HCT116 (cell line): ENCODE measurements at regions not wholly inside any gene's neighbourhood (a gene's known extent, or its start where the extent isn't known, plus 50 kb on each side); places are given as distances from the start of the nearest gene placed in this dataset.
"Not testable (repeated sequence)": the region's sequence is repeated elsewhere in the genome, so short reads cannot be mapped to it uniquely, and the experiment has no call there.

Experiments used
- ATAC-seq: fragments of 200-7000 bp; cut with Tn5 transposase; 2 replicates; pipeline ENCODE4 v1.9.1; 2020; ENCODE audit warnings: mild to moderate bottlenecking, moderate library complexity
- BruUV-seq: library from RNA; stranded (reverse); fragments of 400-500 nt; replicated peaks from 2 replicates; lab custom pipeline; 2021; lab: Mats Ljungman, UMichigan
- CTCF ChIA-PET: fragments of 300-600 bp; sonication (Branson Sonifier 250); formaldehyde crosslinking; loops from one replicate; lab custom pipeline; 2021; ENCODE audit warnings: antibody characterized with exemption; lab: Charles Lee
- POLR2A ChIA-PET: fragments of 300-600, 350-600 bp; sonication (Branson Sonifier 250); formaldehyde crosslinking; loops from one replicate; lab custom pipeline; 2021; ENCODE audit warnings: antibody characterized with exemption; lab: Charles Lee
- RAD21 ChIA-PET, 2 experiments: fragments of 300-600 bp; sonication (Branson Sonifier 250); formaldehyde crosslinking; loops; one replicate each; lab custom pipeline; 2023; ENCODE audit warnings: low total read pairs in 2 of 2; ENCODE audit not compliant: uncharacterized antibody in 2 of 2, unreplicated experiment in 2 of 2, low non-redundant PET in 1 of 2; lab: Charles Lee
- DNase-seq: peaks from one replicate; pipeline ENCODE4 v3.0.0-alpha.2; 2010; ENCODE audit warnings: low read depth, low spot score
- H2AFZ ChIP-seq: fragments of 200-600 bp; shearing (Covaris generic), sonication (generic); 2 replicates; pipeline ENCODE4 v1.6.1; 2017; ENCODE audit warnings: low read depth, mixed run types, mixed read lengths, antibody characterized with exemption, low read length; ENCODE audit not compliant: poor library complexity, severe bottlenecking
- H3K27ac ChIP-seq: 2 replicates; pipeline ENCODE4 v1.5.1; 2012; ENCODE audit warnings: low read depth, low read length
- H3K27me3 ChIP-seq: fragments of 200-600 bp; sonication (generic); 2 replicates; pipeline ENCODE4 v1.6.1; 2016; ENCODE audit warnings: mixed run types, low read length, mixed read lengths; ENCODE audit not compliant: insufficient read depth
- H3K36me3 ChIP-seq, 2 experiments: fragments of 200-500 bp in 1 of 2; fragments of 200-600 bp in 1 of 2; sonication (Bioruptor generic) in 1 of 2; sonication (generic) in 1 of 2; 2 replicates each; pipeline versions ENCODE4 v1.5.1 to v1.6.1; 2014 to 2016; ENCODE audit warnings: low read length in 2 of 2, inconsistent platforms in 1 of 2, mixed read lengths in 1 of 2, mixed run types in 1 of 2; ENCODE audit not compliant: insufficient read depth in 2 of 2, control insufficient read depth in 1 of 2
- H3K4me1 ChIP-seq, 2 experiments: fragments of 200-600 bp in 1 of 2; sonication (generic) in 1 of 2; 2 replicates each; pipeline versions ENCODE4 v1.5.1 to v1.6.1; 2012 to 2017; ENCODE audit warnings: low read length in 2 of 2, inconsistent platforms in 1 of 2, mild to moderate bottlenecking in 1 of 2, mixed read lengths in 1 of 2, mixed run types in 1 of 2, moderate library complexity in 1 of 2; ENCODE audit not compliant: insufficient read depth in 2 of 2, control insufficient read depth in 1 of 2
- H3K4me2 ChIP-seq: fragments of 200-600 bp; sonication (generic); 2 replicates; pipeline ENCODE4 v1.6.1; 2017; ENCODE audit warnings: mixed run types, low read length, mixed read lengths
- H3K4me3 ChIP-seq, 2 experiments: fragments of 200-600 bp in 1 of 2; sonication (generic) in 1 of 2; replicated peaks in 1 of 2; 2 replicates each; pipeline ENCODE4 v1.5.1; 2011 to 2016; ENCODE audit warnings: low read length in 2 of 2, control low read depth in 1 of 2, low read depth in 1 of 2, mild to moderate bottlenecking in 1 of 2, mixed read lengths in 1 of 2, mixed run types in 1 of 2
- H3K79me2 ChIP-seq: fragments of 200-600 bp; sonication (generic); 2 replicates; pipeline ENCODE4 v1.6.1; 2017; ENCODE audit warnings: mild to moderate bottlenecking, mixed run types, low read length, moderate library complexity, mixed read lengths; ENCODE audit not compliant: insufficient read depth
- H3K9ac ChIP-seq: fragments of 200-600 bp; sonication (generic); 2 replicates; pipeline ENCODE4 v1.6.1; 2016; ENCODE audit warnings: low read length, mixed read lengths
- H3K9me2 ChIP-seq: fragments of 200-600 bp; sonication (generic), shearing (Covaris generic); 2 replicates; pipeline ENCODE4 v1.6.1; 2017; ENCODE audit warnings: mixed run types, mild to moderate bottlenecking, moderate library complexity; ENCODE audit not compliant: insufficient read depth
- H3K9me3 ChIP-seq, 2 experiments: fragments of 200-500 bp in 1 of 2; fragments of 200-600 bp in 1 of 2; sonication (Bioruptor generic) in 1 of 2; sonication (generic) in 1 of 2; 2 replicates each; pipeline ENCODE4 v1.6.1; 2014 to 2017; ENCODE audit warnings: low read length in 2 of 2, mixed read lengths in 2 of 2, inconsistent platforms in 1 of 2, low read depth in 1 of 2, mild to moderate bottlenecking in 1 of 2, mixed run types in 1 of 2, moderate library complexity in 1 of 2; ENCODE audit not compliant: control insufficient read depth in 1 of 2, insufficient read depth in 1 of 2
- H4K20me1 ChIP-seq: fragments of 200-600 bp; sonication (generic), shearing (Covaris generic); 2 replicates; pipeline ENCODE4 v1.6.1; 2017; ENCODE audit warnings: mixed run types, mild to moderate bottlenecking, moderate library complexity; ENCODE audit not compliant: insufficient read depth
- CEBPB ChIP-seq: IDR thresholded peaks from 2 replicates; pipeline ENCODE4 v1.6.1; 2012; ENCODE audit warnings: low read depth
- CTCF ChIP-seq, 3 experiments: fragments of 200-600 bp in 1 of 3; sonication (generic) in 1 of 3; IDR thresholded peaks in 2 of 3; conservative IDR thresholded peaks in 1 of 3; 2 replicates each; pipeline ENCODE4 v1.5.1; 2012 to 2017; ENCODE audit warnings: low read depth in 2 of 3, low read length in 2 of 3, antibody characterized with exemption in 1 of 3, borderline replicate concordance in 1 of 3, control low read depth in 1 of 3, mild to moderate bottlenecking in 1 of 3, mixed read lengths in 1 of 3, mixed run types in 1 of 3, moderate library complexity in 1 of 3; ENCODE audit not compliant: insufficient read depth in 1 of 3
- SP1 ChIP-seq: IDR thresholded peaks from 2 replicates; pipeline ENCODE4 v1.6.1; 2012; ENCODE audit warnings: low read depth
- SRF ChIP-seq: IDR thresholded peaks from 2 replicates; pipeline ENCODE4 v1.6.1; 2012; ENCODE audit warnings: low read depth
- ZFX ChIP-seq: fragments of 450-650 bp; IDR thresholded peaks from 2 replicates; pipeline ENCODE4 v1.6.1; 2017
- intact Hi-C: fragments of 100-400 bp; cut with micrococcal nuclease; formaldehyde crosslinking; loops from 2 replicates; pipeline ENCODE4 v1.10.0; 2022

- TF ChIP-seq SP1 (no peak), CTCF (IDR thresholded peaks at IDR 0.05 in 2 of 3, conservative IDR thresholded peaks at IDR 0.05 in 1 of 3; ENCODE audit: borderline replicate concordance in 1 of 3, insufficient read depth in 1 of 3, low read depth in 2 of 3, low read length in 2 of 3) (no peak)
These were observed 156.1 kb upstream of the G2E3 start (continued) for GRCh38 chr14:30402846-30403245.

- Histone ChIP-seq H3K4me3 (no peak overlapping the region), H3K79me2 (no peaks in the 10 kb centered on the region), H3K9me2 (no peaks in the 10 kb centered on the region), H2AFZ (no peak overlapping the region), H3K36me3 (no peaks in the 10 kb centered on the region), H3K9ac (no peak overlapping the region), H3K9me3 (no peaks in the 10 kb centered on the region), H3K4me1 (no peaks in the 10 kb centered on the region), H3K4me2 (no peak overlapping the region), H3K27me3 (peaks cover 17% of the 10 kb centered on the region), H4K20me1 (no peaks in the 10 kb centered on the region), H3K27ac (no peak overlapping the region)
- ChIA-PET CTCF (no interaction called here), POLR2A (no interaction called here), RAD21 (no interaction called here)
- no peak for DNase-seq
- intact Hi-C loops: no loop called here
- TF ChIP-seq CEBPB: peak; percentile 51; the same call in 1 of the 2 replicates
- no peak for TF ChIP-seq ZFX
- TF ChIP-seq SRF: no peak
- BruUV-seq: no TSS peak
- ATAC-seq: no peak
These were observed 155.2 kb upstream of the G2E3 start for GRCh38 chr14:30403791-30404190.

DNA sequence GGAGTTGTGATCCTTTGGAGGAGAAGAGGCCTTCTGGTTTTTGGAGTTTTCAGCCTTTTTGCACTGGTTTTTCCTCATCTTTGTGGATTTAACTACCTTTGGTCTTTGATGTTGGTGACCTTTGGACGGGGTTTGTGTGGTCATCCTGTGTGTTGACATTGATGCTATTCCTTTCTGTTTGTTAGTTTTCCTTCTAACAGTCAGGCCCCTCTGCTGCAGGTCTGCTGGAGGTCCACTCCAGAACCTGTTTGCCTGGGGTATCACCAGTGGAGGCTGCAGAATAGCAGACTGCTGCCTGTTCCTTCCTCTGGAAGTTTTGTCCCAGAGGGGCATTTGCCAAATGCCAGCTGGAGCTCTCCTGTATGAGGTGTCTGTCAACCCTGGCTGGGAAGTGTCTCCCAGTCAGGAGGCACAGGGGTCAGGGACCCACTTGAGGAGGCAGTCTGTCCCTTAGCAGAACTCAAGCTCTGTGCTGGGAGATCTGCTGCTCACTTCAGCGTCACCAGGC, 149.4 kb upstream of the G2E3 start:
- H3K9me2 ChIP-seq, BruUV-seq, H3K4me2 ChIP-seq, H3K9ac ChIP-seq, H3K79me2 ChIP-seq, H3K4me1 ChIP-seq, H3K4me3 ChIP-seq, H3K27me3 ChIP-seq, H3K36me3 ChIP-seq, H2AFZ ChIP-seq, H4K20me1 ChIP-seq, intact Hi-C loops, POLR2A ChIA-PET, H3K9me3 ChIP-seq, CTCF ChIA-PET, DNase-seq, RAD21 ChIA-PET, ATAC-seq, H3K27ac ChIP-seq: not testable (repeated sequence)
